NCI-H2081 (cell line): ENCODE measurements at regions not wholly inside any gene's neighbourhood (a gene's known extent, or its start where the extent isn't known, plus 50 kb on each side); places are given as distances from the start of the nearest gene placed in this dataset.
A peak's percentile ranks its signal among the peaks of the same experiment; 100 is the strongest.
"Not testable (repeated sequence)": the region's sequence is repeated elsewhere in the genome, so short reads cannot be mapped to it uniquely, and the experiment has no call there.

Experiments
- DNase-seq, 2 experiments: peaks; one replicate each; lab custom pipeline; 2025; lab: John Stamatoyannopoulos, UW

DNA sequence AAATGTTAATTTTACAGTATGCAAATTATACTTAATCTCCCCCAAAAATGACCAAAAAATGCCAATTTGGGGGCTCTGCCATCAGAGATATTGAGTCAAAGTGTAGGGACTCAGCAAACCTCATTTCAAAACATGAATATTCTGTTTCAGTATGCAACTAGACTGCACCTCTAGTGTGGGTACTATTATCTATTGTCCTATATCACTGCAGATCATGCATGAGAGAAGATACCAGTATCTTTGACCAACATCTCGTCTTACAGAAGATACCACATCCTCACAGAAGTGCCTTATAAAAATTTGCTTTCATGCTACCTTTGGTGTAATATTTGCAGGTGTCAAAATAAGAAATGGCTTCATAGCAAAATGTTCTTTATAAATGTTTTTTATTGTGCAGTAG lies 623.8 kb downstream of the TENT5A start:
- DNase-seq: no peak

DNA sequence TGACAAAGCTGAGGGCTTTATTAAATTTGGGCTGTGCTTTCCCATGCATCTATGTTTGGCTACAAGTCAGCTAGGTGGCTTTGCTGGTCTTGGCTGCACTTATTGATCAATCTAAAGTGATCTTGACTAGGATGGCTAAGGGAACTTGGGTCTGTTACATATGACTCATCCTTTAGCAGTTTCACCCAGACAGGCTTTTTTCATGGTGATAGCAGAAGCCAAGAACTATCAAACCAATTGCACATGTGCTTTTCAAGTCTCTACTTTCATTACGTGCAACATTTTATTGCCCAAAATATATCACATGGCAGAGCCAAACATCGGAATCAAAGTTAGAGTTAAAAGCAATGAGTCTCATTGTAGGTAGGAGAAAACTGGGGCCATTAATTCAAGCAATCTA lies 626.3 kb downstream of the TENT5A start:
- DNase-seq: no peak

DNA sequence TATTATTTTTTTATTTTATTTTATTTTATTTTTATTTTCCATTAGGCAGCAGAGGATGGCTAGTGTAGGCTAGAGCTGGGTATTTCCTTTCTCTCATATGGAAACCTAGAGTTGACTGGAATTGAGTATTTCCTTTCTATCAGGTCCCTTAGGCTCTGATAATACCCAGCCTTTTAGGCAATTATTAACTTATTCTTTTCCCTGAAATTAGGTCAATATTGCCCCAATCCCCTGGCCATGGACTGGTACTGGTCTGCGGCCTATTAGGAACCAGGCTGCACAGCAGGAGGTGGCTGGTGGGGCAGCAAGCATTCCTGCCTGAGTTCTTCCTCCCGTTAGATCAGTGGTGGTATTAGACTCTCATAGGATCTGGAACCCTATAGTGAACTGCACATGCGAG lies 632.2 kb downstream of the TENT5A start:
- no peak for DNase-seq

DNA sequence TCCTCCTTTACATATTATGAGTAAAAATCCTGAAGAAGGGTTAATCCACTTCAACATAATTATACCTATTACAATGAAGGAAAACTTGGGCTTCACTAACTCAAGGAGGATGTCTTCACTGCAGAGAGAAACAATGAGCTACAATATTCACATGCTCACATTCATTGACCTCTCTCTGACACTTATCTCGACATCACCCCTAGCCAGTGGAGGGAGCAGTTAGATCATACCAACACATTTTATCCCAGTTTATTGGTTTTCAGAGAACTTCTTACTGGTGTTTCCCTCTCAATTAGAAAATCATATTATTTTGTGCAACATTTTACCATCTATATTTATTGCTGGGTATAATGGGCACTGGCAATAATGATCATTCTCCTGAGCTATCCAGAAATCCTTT lies 646.5 kb downstream of the TENT5A start:
- DNase-seq: no peak

DNA sequence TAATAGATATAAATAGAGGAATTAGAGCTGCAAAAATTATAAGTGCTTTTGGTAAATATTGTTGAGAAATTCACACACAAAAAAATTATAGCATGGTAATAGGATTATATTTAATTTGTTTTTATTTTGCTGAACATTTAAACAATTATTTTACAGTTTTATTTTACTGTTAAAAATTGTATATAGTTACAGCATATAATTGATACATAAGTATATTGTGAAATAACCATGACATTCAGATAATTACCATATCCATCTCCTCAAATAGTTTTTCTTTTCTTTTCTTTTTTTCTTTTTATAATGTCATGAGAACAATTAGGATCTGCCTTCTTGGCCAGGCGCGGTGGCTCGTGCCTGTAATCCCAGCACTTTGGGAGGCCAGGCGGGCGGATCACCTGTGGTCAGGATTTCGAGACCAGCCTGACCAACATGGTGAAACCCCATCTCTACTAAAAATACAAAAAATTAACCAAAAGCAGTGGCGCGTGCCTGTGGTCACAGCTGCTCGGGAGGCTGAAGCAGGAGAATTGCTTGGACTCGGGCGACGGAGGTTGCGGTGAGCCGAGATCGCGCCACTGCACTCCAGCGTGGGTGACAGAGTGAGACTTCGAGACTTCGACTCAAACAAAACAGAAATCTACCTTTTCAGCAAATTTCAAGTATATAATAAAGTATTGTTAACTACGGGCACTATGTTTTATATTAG lies 654.2 kb downstream of the TENT5A start:
- DNase-seq: no peak

DNA sequence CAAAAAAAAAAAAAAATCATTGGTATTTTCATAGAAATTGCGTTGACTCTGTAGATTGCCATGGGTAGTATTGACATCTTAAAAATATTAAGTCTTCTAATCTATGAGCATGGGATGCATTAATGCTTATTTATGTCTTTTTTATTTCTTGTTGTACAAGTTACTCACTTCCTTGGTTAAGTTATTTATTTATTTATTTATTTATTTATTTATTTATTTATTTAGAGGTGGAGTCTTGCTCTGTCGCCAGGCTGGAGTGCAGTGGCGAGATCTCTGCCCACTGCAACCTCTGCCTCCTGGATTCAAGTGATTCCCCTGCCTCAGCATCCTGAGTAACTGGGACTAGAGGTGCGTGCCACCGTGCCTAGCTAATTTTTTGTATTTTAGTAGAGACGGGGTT lies 656.0 kb downstream of the TENT5A start:
- not testable (repeated sequence) for DNase-seq

DNA sequence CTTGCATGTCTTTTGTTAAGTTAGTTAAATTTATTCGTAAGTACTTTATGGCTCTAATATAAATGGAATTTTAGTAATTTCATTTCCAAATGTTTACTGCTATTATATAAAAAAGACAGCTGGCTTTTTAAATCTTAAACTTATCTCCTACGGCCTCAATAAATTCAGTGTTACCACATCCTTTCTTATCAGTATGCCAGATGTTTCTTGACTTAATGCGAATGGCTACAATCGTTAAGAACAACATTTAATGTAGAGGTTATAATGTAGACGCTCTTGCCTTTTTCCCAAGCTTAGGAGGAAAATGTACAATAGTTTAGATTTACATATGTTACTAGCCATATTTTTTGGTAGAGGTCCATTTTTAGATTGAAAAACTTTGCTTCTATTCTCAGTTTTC lies 659.4 kb downstream of the TENT5A start:
- no peak for DNase-seq

DNA sequence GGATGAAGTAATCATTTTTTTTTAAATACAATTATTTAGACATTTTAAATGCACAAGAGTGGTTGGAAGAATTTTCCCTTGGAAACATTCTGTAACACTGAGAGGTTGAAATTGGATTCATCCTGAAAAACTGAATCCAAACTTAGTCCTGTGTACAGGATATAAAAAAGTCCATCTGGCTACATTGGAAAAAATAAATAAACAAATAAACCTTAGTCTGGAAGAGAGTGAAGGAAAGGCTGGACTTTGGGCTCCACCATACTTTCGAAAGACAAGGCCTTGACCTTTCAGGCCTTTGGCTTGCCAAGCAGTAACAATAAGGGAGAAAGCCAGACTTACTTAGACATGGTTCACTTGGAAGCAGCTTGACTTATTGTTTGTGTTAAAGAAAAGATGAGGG lies 664.3 kb downstream of the TENT5A start:
- DNase-seq: no peak

DNA sequence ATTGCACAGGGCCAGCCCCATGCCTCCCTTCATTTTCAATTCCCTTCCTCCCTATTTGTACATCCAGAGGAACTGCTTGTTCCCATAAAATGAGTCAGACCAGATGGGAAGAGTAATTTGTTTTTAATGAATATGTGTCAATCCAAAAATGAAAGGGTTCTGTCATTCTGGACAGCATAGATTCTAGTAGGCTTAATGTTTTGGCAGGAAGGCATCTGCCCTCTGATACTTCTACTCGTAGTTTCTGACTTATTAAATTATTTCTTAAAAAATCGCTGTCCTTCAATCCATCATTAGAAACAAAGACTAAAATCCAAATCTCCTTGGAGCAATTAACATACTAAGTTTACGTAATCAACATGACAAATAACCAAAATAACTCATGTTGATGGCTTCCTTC lies 665.5 kb downstream of the TENT5A start:
- no peak for DNase-seq

DNA sequence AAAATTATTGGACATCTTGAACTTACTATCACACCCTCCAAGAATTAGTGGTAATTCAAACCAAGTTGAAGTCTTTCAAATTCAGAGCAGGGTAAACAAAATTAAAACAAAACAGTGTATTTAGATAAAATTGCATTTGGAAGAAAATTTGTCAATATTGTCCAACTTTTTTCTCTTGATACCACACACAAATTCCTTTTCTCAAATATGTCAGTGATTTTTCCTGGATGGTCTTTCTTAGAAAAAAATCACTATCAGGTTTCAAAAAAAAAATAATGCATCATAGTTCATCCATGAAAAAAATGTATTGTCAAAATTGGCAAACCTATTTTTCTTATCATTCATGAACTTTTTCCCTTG lies 667.1 kb downstream of the TENT5A start:
- no peak for DNase-seq

DNA sequence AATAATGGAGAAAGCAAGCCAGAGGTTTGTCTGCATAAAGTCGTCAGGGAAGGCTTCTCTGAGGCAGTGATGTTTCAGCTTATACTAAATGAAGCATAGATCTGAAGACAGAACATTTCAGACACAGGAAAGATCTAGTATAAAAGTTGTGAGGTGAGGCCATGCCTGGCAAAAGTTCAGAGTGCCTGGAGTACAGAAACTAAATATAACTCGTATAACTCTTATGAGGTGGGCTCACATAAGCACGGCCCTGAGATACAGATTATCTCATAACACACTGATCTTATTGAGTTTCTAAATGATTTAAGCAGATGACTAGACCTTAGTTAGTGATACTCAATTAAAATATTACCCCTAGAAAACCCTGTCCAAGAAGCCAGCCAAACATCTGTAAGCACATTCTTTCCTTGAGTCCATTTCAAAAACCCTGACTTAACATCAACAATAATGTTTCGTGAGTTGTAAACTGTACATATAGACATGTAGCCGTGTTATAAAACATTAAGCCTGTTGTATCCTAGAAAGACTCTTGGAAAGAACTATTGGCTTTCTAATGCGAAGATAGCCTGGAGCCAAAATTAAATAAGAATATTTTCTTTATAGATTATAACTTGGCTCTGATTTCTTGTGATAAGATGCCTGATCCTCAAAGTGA lies 667.6 kb downstream of the TENT5A start:
- DNase-seq: no peak

DNA sequence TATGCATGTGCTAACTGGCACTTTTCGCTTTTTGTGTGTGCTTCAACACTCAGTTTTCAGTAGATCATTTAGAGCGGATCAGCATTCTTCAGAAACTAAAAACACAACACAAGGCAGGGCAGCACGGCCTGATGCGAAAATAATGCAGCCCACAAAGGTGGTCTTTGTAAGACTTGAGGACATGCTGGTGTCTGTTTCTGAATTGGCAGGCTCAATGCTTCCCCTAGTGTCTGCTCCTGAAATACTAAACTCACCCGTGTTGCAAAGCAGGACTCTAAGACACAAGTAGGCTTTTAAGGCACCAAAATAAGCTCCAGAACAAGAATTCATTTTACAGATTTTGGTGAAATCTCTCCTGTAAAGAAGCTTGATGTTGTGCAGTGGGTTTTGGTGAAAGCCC lies 676.5 kb downstream of the TENT5A start:
- DNase-seq: peak; percentile 2 to 18

DNA sequence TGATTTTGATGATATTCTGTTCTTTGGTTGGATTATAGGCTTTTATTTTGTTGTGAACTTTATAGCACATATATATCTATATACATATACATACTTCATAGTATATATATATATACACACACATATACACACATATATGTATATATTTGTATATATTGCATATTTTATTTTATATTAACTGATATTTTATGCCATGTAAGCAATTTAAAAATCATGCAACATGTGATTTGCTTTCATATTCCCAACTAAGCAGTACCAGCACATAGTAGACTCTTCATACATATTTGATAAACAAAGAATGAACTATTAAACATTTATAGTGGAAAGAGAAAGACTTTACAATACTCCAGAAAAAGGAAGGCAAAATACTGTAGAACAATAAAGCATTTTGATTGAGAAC lies 679.2 kb downstream of the TENT5A start:
- DNase-seq: no peak

DNA sequence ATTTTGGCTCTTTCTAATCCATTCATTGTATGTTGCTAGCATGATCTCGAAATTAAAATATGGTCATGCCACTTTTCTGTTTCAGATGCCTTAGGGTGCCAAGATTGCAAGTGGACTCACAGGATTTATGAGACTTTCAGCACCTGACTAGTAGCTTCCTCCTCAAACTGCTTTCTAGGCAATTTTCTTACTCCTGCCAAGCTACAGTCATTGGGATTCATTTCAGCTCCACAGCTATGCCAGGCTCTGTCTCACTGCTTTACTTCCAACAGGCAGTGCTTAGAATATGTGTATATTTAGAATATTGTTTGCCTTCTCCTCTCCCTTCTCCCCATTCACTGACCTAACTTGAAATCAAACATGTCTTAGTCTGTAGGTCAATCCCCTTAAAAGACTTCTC lies 681.4 kb downstream of the TENT5A start:
- DNase-seq: no peak

DNA sequence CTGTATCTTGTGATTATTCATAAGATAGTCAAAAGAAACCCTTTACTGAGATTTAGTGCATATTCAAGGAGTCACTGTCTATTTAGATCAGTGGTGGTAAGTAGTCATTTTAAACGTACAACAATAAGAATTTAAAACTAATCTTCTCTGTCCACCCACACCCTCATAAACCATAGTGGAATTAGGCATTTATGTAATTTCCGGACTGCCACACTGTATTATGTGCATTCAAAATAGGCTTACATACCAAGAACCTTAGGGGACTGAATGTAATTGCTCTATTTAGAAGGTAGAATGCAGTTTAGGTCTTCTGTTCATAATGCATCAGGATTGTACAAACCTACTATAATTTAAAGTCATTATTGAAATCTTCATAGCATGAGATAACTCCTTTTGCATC lies 685.4 kb downstream of the TENT5A start:
- no peak for DNase-seq

DNA sequence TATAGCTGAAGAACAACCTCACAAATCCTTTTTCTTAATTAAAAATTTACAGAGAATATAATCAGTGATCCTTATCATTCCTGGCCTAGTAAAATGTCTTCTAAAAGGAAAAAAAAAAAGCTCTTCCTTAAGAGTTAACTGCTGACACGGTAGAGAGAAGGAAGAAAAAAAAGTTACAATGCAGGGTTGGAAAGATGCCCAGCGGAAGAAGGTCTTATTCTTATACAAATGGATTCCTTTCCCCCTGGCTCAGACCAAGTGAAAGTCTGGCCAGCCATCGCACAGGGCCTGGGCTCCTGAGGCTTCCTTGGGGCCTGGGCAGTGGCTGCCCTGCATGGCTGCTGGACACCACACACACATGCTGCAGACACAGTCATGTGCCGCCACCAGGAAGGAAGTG lies 688.6 kb downstream of the TENT5A start:
- DNase-seq: no peak

DNA sequence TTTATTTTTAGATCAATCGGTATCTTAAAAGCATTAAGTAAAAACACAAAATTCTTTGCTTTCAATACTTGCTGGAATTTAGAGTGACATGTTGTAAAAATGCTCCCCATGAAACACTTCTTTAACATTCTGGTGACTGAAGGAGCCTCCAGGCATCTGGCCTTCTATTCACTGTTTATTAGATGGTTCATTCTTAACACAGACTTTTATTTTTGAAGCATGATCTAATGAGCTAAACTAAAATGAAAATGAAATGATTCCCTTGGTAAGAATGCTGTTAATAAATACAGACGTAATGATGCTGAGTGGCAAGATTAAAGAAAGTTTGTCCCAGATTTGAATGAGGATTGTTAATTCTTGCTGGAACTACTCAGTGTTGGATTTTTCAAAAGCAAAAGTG lies 698.4 kb downstream of the TENT5A start:
- no peak for DNase-seq

DNA sequence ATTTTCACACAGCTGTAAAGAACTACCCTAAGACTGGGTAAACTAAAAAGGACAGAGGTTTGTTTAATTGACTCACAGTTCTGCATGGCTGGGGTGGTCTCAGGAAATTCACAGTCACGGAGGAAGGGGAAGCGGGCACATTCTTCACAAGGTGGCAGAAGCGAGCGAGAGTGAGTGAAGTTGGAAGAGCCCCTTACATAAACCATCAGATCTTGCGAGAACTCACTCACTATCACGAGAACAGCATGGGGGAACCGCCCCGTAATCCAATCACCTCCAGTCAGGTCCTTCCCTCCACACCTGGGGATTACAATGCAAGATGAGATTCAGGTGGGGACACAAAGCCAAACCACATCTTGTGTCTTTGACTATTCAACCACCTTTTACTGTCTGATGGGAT lies 700.5 kb downstream of the TENT5A start:
- DNase-seq: no peak

DNA sequence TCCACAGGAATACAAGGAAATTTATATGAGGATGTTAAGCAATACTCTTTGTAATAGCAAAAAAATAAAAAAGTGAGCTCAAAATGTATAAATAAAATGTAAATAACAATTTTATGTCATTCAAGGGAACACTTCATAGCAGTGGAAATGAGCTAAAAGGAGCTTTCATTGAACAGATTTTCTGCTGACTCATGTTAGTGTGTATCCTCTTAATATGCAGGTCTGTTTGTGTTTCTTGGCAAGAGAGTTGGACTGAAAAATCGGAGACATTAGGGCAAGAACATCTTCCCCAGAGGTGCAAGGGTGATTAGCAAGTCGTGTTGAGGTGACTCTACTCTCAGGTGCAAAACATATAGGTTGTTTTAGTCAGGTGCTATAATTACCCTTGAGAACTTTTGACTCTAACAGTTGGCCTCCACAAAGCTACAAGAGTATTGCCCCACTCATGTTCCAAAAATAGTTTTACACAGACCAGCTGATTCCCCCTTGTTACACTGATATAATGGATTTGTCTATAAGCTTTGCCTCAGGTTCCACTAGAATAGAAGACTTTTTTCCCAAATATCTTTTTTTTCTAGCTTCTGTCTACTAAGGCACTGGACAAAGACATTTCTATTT lies 702.9 kb downstream of the TENT5A start:
- DNase-seq: no peak

DNA sequence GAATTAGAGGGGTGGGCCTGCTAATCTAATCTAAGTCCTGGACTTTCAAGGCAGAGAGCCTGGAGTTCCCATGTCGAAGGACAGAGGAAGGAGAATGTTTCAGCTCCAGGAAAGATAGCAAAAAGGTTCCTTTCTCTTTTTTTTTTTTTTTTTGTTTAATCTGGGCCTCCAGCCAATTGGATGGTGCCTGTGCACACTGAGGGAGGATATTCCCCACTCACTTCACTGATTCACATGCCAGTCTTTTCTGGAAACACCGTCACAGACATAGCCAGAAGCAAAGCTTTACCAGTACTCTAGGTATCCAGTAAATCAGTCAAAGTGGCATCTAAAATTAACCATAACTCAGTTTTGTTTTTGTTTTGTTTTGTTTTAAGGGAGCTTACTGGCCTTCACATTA lies 721.1 kb downstream of the TENT5A start:
- DNase-seq: no peak

DNA sequence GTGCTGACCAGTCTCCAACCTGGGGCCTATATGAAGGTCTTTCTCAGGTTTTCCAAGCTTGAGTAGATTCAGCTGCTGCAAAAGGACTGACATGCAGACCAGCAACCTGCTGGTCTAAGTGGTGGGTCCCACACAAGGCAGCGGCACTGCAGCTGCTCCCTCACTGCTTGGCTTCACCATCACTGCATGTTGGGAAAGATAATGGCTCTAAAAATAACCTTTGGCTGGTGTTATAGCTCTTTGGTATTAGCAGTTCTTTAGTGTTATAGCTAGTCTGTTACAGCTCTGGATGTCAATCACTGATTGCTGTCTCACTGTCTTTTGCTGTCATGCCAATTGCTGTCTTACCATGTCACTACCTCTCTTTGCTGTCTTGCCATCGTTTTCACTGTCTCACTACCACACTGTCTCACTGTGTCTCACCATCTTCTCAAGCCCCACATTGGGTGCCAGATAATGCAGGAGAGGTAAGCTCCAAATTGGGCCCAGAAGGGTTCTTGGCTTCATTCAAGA lies 726.4 kb downstream of the TENT5A start:
- no peak for DNase-seq

DNA sequence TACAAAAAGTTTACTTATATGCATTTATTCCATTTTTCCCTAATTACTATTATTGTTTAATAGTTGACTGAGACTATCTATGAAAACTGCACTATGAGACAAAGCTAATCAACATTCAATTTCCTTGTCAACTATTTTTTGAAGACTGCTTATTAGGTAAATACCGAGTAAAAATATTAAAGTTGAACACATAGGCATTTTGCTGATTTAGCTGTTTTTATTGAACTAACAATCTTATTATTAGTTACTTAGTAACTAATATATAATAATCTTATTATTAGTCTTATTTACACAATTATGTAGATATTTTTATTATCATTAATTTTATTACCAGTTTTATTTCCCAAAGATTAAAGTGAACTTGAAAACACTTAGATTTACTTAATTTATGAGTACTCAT lies 728.8 kb downstream of the TENT5A start:
- DNase-seq: no peak

DNA sequence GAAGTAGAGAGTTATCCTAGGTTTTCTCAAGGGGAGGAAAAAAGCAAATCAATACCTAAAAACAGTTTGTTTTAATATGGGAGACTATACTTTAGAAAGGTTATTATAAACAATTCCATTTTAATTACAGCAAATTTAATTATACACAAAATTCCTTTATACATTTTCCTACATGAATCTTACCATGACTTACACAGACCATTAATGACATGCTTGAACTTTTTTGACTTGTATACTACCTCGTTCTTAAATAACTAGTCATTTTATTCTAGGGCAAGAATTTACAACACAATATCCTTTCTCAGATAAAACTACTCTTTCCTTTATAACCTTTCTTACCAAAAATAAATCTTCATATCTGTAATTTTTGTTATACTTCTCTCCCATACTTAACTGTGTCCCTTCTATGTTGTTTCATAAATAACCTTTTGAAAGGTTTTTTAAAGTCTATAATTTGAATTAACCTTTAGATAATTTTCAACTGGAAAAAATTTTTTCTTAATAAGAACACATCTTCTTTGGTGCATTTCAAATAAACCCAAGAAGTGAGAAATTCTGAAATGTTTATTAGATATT lies 729.4 kb downstream of the TENT5A start:
- DNase-seq: peak in 1 of 2 experiments; percentile 9
